HG03342 (cell line): ENCODE measurements at regions not wholly inside any gene's neighbourhood (a gene's known extent, or its start where the extent isn't known, plus 50 kb on each side); places are given as distances from the start of the nearest gene placed in this dataset.
"Not testable (repeated sequence)": the region's sequence is repeated elsewhere in the genome, so short reads cannot be mapped to it uniquely, and the experiment has no call there.

Source experiments
- ATAC-seq: cut with Tn5 transposase; IDR thresholded peaks from one replicate; pipeline ENCODE4 v1.9.1; 2021; ENCODE audit warnings: mild to moderate bottlenecking, moderate library complexity; ENCODE audit not compliant: unreplicated experiment

DNA sequence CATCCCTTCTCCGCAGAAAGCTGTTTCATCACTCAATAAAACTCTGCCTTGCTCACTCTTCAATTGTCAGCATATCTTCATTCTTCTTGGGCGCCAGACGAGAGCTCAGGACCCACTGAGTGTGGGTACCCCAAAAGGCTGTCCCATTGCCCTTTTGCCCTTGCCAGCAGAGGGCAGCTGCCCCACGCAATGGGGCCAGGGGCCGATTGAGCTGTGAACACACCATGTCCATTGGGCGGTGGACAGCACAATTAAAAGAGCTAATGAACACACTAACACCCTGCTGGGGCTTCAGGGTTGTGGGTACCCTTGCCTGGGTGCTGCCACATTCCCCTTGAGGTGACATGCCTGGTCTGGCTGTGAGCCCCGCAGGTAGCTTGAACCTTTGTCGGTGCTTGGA lies 487.2 kb upstream of the NUDT12 start:
- no peak for ATAC-seq

DNA sequence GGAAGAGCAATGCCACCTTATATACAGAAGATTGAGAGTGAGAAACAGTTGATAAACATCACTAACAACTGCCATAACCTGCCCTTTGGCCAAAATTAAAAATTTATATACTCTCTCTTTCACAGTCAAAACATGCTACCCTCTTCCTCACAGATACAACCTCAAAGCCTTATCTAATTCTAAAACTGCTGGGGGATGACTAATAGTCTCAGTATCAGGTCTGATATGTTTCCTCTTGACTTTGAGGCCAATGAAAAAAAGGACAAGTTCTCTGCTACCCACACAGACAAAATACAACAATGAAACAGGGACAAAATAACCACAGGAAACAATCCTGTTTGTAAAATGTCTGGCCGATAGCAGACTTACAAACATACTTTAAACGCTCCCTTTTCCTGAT lies 485.6 kb upstream of the NUDT12 start:
- ATAC-seq = no peak

DNA sequence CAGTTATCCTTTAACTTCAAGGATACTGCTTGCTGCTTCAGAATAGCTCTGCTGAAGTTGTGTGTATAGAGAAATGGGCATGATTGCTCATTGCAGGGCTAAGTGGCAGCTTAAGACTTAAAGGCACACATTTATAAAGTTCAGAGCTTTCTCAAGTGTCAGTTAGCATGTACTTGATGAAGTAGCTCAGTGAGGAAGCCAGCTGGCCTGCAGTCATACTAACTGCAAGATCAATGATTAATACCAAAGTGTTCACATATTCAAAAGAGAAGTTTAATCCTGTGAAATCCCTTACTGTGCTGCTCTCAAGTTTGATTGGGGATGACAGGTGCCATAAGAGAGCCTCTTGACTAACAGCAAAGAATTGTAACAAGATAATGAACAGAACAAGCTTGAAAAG lies 483.4 kb upstream of the NUDT12 start:
- no peak for ATAC-seq

DNA sequence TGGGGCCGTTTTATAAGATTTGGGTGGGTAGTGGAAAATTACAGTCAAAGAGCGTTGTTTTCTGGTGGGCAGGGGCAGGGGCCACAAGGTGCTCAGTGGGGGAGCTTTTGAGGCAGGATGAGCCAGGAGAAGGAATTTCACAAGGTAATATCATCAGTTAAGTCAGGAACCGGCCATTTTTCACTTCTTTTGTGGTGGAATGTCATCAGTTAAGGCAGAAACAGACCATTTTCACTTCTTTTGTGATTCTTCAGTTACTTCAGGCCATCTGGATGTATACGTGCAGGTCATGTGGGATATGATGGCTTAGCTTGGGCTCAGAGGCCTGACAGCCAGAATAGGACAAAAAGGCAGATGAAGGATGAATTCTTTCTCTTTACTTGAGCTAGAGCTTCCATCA lies 477.3 kb upstream of the NUDT12 start:
- ATAC-seq = not testable (repeated sequence)

DNA sequence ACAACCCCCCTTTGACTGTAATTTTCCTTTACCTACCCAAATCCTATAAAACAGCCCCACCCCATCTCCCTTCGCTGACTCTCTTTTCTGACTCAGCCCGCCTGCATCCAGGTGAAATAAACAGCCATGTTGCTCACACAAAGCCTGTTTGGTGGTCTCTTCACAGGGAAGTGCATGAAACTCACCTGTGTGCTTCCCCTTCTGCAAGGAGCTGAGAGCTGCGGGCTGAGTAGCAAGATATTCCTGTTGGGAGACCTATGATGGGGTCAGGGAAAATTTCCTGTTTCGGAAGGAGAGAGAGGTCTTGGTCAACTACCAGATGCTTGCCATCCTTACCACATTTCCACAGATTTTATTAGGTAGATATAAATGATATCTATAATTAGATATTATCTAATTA lies 474.5 kb upstream of the NUDT12 start:
- ATAC-seq = not testable (repeated sequence)

DNA sequence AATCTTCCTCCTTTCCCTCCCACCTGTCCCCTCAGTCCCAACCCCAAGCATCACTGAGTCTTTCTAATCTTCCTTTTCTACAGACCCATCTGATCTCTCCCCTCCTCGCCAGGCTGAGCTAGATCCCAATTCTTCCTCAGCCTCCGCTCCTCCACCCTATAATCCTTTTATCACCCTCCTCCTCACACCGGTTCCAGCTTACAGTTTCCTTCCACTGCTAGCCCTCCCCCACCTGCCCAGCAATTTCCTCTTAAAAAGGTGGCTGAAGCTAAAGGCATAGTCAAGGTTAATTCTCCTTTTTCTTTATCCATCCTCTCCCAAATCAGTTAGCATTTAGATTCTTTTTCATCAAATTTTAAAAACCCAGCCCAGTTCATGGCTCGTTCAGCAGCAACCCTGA lies 470.6 kb upstream of the NUDT12 start:
- not testable (repeated sequence) for ATAC-seq

DNA sequence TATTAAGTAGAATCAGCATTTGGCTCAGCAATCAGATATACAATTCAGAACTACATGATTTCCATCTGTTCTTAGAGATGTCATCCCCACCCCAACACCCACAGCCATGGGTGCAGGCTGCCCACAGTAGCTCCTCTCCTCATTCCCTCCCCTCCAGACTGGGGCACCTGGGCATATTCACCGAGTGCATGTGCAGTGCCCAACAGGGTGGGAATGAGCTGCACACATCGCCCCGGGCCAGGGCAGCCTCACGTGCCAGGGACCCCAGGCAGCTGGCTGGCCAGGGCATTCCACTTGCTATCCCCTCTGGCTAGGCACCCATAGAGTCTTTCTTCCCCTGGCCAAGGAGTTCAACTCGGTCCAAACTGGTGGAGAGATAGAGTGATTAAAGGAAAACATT lies 461.9 kb upstream of the NUDT12 start:
- ATAC-seq = no peak

DNA sequence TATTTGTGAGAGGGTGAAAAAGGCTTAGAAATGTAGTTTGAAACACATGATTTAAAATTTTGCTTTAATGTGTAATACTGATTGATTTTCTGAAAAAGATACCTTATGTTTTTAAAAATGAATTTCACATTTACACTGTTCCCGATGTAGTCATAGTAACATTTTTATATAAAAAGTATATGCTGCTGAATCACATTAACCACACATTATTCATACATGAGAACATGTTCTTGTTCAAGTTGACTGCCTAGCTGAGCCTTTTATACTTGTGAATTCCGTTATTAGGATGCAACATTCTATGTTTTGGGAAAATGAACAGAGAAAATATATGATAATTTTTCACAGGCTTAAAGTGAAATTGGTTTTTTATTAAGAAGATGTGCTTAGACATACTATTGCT lies 461.1 kb upstream of the NUDT12 start:
- ATAC-seq = no peak

DNA sequence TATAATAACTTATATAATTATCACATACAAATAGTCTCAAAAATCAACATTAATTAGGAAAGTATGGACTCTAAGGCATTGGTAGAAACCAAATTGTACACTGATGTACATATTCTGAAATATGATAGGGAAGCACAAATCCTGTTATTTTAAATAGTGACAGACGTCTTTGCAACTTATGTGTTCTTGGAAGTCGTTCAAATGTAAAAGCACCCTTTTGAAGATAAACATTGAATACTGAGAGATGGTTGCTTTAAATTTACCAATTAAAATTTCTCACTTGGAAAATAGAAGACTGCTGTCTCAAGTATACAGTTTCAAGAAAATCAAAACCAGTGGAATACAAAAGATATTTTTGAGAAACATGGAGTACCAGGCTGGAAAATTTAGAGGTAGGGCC lies 457.4 kb upstream of the NUDT12 start:
- no peak for ATAC-seq

DNA sequence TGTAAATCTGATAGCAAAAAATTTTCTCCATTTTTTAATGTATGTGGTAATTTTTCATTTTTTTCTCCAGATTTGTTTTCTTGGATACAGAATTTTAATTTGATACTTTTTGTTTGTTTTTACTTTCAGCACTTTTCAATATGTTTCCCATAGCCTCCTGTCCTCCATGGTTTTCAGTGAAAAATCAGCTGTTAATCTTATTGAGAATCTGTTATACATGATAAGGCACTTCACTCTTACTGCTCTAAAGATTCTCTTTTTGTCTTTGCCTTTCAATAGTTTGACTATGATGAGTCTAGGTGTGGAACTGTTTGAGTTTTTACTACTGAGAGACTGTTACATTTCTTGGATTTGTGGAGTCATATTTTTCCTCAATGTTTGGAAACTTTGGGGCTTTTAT lies 455.7 kb upstream of the NUDT12 start:
- no peak for ATAC-seq

DNA sequence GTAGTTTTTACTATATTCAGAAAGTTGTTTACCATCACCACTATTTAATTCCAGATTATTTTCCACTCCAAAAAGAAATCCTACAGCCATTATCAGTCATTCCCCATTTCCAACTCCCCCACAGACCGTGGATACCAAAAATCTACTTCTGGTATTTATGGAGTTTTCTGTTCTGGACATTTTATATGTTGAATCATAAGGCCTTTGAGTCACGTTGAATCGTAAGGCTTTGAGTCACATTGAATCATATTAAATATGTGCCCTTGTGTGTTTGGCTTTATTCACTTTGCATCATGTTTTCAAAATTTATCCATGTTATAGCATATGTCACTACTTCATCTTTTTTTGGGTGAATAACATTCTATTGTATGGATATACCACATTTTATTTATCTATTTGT lies 454.1 kb upstream of the NUDT12 start:
- ATAC-seq = no peak

DNA sequence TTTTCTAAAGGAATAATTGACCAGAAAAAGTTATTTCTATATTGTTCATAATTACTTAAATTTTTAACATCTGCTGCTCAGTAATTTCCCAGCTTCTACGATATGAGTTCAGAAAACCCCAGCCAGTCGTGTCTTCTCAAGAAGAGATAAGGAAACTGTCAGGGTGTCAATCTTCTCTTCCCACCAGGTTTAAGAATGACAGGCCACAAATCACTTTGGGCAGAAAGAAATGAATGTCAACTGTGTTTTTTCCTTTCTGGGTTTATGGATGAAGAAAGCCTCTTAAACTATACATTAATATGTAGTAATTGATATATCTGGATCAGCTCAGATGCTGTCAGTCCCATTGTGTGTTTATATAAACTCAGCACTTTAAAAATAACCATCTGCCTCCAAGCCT lies 453.2 kb upstream of the NUDT12 start:
- no peak for ATAC-seq

DNA sequence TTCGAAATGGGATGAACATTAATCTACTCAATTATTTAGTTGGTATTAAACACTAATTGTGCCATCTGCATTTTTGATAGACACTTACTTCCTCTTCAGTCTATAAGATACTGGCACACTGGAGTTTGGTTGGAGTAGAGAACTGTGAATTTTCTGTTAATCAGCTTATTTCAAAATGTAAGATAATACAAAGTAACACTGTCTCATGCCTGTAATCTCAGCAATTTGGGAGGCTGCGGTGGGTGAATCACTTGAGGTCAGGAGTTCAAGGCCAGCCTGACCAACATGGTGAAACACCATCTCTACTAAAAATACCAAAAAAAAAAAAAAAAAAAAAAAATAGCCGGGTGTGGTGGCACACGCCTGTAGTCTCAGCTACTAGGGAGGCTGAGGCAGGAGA lies 440.2 kb upstream of the NUDT12 start:
- not testable (repeated sequence) for ATAC-seq

DNA sequence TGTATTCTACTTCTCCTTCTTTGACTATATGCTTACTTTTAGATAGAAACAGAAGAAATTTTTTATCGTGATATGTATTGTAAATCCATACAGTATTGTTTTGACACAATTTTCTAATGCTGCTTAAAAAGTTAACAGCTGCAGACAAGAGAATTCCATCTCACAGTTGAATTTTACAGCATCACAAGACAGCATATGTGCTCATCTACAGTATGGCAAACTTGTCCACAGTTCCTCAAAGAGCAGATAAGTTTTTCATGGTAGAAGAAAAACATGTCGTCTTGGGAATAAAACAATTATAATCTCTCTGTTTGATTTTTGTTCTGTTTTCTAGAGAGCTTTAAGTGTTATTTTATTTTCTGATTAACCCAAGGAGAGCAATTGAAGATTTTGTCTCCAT lies 438.5 kb upstream of the NUDT12 start:
- no peak for ATAC-seq

DNA sequence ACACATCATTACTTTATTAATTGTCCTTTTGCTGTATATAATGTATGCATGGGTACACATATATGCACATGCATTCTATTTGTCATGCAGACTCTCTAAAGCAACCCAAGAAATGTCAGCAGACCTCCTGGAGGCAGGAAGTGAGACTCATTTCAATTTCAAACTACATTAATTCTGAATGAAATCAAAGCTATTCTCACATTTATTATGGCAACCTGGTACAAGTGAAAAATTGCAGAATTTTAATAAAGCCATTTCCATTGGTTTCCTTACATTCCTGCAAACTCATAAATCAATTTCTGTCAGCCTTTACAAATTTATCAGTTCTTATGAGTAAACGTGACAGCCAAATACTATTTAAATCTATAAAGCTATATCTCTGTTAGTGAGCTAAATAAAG lies 430.4 kb upstream of the NUDT12 start:
- no peak for ATAC-seq

DNA sequence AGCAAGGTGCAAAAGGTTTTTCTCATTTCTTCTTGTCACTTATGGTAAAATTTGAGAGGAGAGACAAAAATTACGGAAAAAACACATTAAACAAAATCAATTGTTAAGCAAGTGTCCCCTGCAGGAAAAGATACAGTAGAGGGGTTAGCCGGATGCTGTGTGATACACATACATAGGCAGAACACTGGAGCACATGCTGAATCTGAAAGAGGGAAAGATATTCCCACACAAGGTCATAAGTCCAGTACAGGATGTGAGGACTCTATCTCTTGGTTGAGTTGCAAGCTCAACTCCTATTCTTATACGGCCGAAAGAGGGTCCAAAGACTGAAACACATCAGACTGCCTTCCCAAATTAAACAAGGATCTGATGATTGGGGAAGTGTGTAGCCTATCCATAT lies 427.5 kb upstream of the NUDT12 start:
- no peak for ATAC-seq

DNA sequence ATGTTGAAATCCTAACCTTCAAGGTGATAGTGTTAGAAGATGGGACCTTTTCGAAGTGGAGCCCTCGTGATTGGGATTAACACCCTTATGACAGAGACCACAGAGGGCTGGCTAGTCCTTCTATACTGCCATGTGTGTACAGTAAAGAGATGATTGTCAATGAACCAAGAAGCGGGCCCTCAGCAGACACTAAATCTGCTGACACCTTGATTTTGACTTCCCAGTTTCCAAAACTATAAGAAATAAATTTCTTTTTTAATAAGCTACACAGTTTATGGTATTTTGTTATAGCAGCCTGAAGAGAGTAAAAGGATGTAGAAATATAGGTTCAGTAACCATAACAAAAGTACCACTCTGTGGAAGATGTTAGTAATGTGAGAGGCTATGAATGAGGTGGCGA lies 419.0 kb upstream of the NUDT12 start:
- no peak for ATAC-seq

DNA sequence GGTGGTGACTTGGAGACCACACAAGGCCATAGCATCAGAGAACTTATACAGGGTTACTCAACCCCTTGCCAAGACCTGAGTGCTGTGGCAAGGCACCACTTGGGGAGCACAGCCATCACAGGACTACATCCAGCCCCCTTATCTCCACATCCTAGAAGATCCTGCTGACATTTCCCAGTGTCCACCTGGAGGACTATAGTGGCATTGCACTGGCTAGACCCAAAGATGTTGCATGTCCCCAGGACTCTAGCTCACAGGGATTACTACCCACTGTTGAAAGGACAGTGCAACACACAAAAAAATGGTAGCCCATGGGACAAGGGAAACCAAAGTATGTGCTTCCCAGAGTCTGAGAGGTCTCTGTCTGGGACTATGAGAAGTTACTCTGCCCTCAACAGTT lies 411.1 kb upstream of the NUDT12 start:
- ATAC-seq = no peak

DNA sequence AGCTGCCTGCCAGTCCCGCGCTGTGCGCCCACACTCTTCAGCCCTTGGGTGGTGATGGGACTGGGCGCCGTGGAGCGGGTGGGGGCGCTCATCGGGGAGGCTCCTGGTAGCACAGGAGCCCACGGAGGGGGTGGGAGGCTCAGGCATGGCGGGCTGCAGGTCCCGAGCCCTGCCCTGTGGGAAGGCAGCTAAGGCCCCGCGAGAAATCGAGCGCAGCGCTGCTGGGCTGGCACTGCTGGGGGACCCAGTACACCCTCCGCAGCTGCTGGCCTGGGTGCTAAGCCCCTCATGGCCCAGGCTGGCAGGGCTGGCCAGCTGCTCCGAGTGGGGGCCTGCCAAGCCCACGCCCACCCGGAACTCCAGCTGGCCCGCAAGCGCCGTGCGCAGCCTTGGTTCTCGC lies 403.7 kb upstream of the NUDT12 start:
- ATAC-seq = not testable (repeated sequence)

DNA sequence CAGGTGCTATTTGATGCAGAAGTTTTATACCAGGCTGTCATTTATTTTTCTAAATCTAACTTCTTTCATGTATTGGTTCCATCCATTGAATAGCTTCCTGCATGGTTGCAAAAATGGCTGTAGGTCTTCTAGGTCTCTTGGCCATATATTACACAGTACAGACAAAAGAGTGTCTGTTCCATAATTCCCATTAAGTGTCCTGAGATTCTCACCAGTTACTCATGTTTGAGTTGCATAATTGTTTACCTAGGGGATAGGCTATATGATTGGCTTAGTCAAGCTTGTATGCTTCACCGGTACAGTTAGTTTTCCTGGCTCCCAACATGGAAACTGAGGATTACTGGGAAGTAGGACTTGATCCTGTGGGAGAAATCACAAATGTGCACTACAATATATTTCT lies 399.4 kb upstream of the NUDT12 start:
- ATAC-seq = no peak

DNA sequence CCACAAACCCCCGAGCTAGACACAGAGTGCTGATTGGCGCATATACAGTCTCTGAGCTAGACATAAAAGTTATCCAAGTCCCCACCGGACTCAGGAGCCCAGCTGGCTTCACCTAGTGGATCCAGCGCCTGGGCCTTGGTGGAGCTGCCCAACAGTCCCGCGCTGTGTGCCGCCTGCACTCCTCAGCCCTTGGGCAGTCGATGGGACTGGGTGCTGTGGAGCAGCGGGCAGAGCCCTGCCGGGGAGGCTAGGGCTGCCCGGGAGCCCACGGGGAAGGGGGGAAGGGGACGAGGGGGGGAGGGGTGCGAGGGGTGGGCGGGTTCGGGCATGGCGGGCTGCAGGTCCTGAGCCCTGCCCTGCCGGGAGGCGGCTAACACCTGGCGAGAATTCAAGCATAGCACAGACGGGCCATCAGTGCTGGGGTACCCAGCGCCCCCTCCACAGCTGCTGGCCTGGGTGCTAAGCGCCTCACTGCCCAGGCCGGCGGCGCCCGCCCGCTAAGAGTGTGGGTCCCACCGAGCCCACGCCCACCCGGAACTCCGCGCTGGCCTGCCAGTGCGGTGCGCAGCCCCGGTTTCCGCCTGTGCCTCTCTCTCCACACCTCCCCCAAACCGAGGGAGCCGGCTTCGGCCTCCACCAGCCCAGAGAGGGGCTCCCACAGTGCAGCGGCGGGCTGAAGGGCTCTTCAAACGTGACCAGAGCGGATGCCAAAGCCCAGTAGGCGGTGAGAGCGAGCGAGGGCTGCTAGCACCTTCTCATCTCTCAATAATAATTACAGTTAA lies 391.2 kb upstream of the NUDT12 start:
- ATAC-seq = no peak

DNA sequence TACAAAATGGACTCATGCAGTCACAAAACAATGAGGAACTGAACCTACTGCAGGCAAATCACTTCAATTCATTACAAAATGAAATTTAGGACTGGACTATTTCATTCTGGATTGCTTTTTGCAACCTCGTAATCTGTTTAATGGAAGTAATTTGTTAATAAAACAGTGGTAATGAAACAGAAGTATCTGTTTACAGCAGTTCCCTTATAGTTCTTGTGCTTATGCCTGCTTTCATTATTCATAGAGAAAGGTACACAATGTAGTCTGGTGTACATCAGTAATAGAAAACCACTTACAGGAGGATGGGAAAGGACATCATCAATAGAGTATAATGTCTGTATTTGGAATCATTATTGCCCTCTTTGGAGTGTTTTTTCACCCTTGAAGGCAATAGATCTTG lies 389.2 kb upstream of the NUDT12 start:
- ATAC-seq = no peak

DNA sequence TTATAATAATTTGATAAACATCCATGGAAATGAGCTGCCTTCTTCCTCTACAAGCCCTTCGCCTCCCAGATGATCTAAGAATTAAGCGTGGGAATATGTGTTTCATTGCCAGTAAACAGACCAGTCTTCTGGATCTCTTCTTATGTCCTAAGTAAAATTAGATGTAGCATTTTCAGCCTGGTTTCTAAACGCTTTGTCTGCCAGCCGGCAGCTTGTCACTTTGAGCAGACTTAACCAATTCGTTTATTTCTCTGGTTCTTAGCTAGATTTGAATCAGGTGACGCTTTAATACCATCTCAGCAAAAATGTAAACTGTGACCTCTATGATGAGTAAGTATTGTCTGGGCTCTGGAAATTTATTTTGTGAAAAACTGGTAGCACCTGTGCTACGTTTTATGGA lies 380.6 kb upstream of the NUDT12 start:
- ATAC-seq = no peak
